PC-9 (cell line): ENCODE measurements at regions not wholly inside any gene's neighbourhood (a gene's known extent, or its start where the extent isn't known, plus 50 kb on each side); places are given as distances from the start of the nearest gene placed in this dataset.
"Not testable (repeated sequence)": the region's sequence is repeated elsewhere in the genome, so short reads cannot be mapped to it uniquely, and the experiment has no call there.

Experiments used
- BruUV-seq: library from RNA; stranded (reverse); fragments of 400-500 nt; replicated peaks from 2 replicates; lab custom pipeline; 2021; lab: Mats Ljungman, UMichigan
- CTCF ChIA-PET: fragments of 300-600 bp; sonication (Branson Sonifier 250); formaldehyde crosslinking; loops from one replicate; lab custom pipeline; 2022; ENCODE audit warnings: antibody characterized with exemption; lab: Charles Lee
- POLR2A ChIA-PET: fragments of 300-600 bp; sonication (Branson Sonifier 250); formaldehyde crosslinking; loops from one replicate; lab custom pipeline; 2022; ENCODE audit warnings: antibody characterized with exemption; ENCODE audit not compliant: unreplicated experiment; lab: Charles Lee
- DNase-seq, 2 experiments: peaks; one replicate each; pipeline versions ENCODE4 v3.0.0 to v3.0.0-alpha.2; 2015 to 2022; ENCODE audit warnings: mixed read lengths in 1 of 2
- H2AFZ ChIP-seq: fragments of 200-600 bp; sonication (generic); 2 replicates; pipeline ENCODE4 v1.8.1; 2017; ENCODE audit warnings: antibody characterized with exemption
- H3F3A ChIP-seq: fragments of 200-600 bp; sonication (generic); 2 replicates; pipeline ENCODE4 v1.8.1; 2017; ENCODE audit warnings: antibody characterized with exemption, mild to moderate bottlenecking, low read depth; ENCODE audit not compliant: insufficient read depth
- H3K27ac ChIP-seq: fragments of 200-600 bp; sonication (generic); 2 replicates; pipeline ENCODE4 v1.6.1; 2016; ENCODE audit warnings: mixed run types
- H3K27me3 ChIP-seq: fragments of 200-600 bp; sonication (generic); 2 replicates; pipeline ENCODE4 v1.6.1; 2016; ENCODE audit warnings: low read depth, mixed run types; ENCODE audit not compliant: insufficient read depth
- H3K36me3 ChIP-seq: fragments of 200-600 bp; sonication (generic); 2 replicates; pipeline ENCODE4 v1.6.1; 2016; ENCODE audit warnings: low read depth, mixed run types
- H3K4me1 ChIP-seq: fragments of 200-600 bp; sonication (generic); replicated peaks from 2 replicates; pipeline ENCODE4 v1.6.1; 2016; ENCODE audit warnings: mixed run types; ENCODE audit not compliant: insufficient read depth
- H3K4me2 ChIP-seq: fragments of 200-600 bp; sonication (generic); 2 replicates; pipeline ENCODE4 v1.6.1; 2017; ENCODE audit warnings: mixed run types
- H3K4me3 ChIP-seq: fragments of 200-600 bp; sonication (generic); 2 replicates; pipeline ENCODE4 v1.6.1; 2016; ENCODE audit warnings: mixed run types
- H3K79me2 ChIP-seq: fragments of 200-600 bp; sonication (generic); 2 replicates; pipeline ENCODE4 v1.6.1; 2017; ENCODE audit warnings: low read depth, mixed run types
- H3K9me2 ChIP-seq: fragments of 200-600 bp; sonication (generic); 2 replicates; pipeline ENCODE4 v1.8.1; 2017; ENCODE audit warnings: mild to moderate bottlenecking; ENCODE audit not compliant: insufficient read depth
- H3K9me3 ChIP-seq: fragments of 200-600 bp; sonication (generic); 2 replicates; pipeline ENCODE4 v1.8.1; 2016; ENCODE audit warnings: low read depth; ENCODE audit not compliant: insufficient read depth
- H4K20me1 ChIP-seq: fragments of 200-600 bp; sonication (generic); 2 replicates; pipeline ENCODE4 v1.8.1; 2017; ENCODE audit not compliant: insufficient read depth
- CTCF ChIP-seq: fragments of 200-600 bp; sonication (generic); conservative IDR thresholded peaks from 2 replicates; pipeline ENCODE4 v1.6.1; 2017; ENCODE audit warnings: mixed run types, antibody characterized with exemption, mild to moderate bottlenecking, moderate library complexity
- EZH2 ChIP-seq: fragments of 200-600 bp; sonication (generic); IDR thresholded peaks from 2 replicates; pipeline ENCODE4 v1.8.0; 2017; ENCODE audit warnings: antibody characterized with exemption, low read depth
- intact Hi-C: fragments of 100-400 bp; cut with micrococcal nuclease; formaldehyde crosslinking; loops from one replicate; pipeline ENCODE4 v1.10.0; 2022; ENCODE audit not compliant: unreplicated experiment

GRCh38 chr4:53885668-53886067, 178.7 kb downstream of the CHIC2 start:
- no peaks in the 10 kb centered on the region for H3K9me3 ChIP-seq
- H3K4me1 ChIP-seq: no peaks in the 10 kb centered on the region
- no peaks in the 10 kb centered on the region for H3K27me3 ChIP-seq
- H4K20me1 ChIP-seq: no peaks in the 10 kb centered on the region
- no TSS peak for BruUV-seq
- ChIA-PET POLR2A (no interaction called here), CTCF (no interaction called here)
- intact Hi-C loops: no loop called here
- DNase-seq: no peak
- H3K36me3 ChIP-seq: no peaks in the 10 kb centered on the region
- no peak overlapping the region for H3K4me3 ChIP-seq
- no peak for TF ChIP-seq EZH2
- no peak for TF ChIP-seq CTCF
- H3K27ac ChIP-seq: no peak overlapping the region
- no peak overlapping the region for H3K4me2 ChIP-seq
- H3K9me2 ChIP-seq: no peaks in the 10 kb centered on the region
- no peaks in the 10 kb centered on the region for H3F3A ChIP-seq
- H2AFZ ChIP-seq: no peak overlapping the region
- no peaks in the 10 kb centered on the region for H3K79me2 ChIP-seq

GRCh38 chr4:53877096-53877495, 187.3 kb downstream of the CHIC2 start:
- H4K20me1 ChIP-seq, CTCF ChIA-PET, H3K27ac ChIP-seq, H3K27me3 ChIP-seq, POLR2A ChIA-PET, H3K36me3 ChIP-seq, DNase-seq, intact Hi-C loops, H3K9me2 ChIP-seq, H3K79me2 ChIP-seq, H3F3A ChIP-seq, H3K4me1 ChIP-seq, H3K9me3 ChIP-seq, BruUV-seq: not testable (repeated sequence)
- peak overlapping the region; percentile 58; the same call in 1 of the 2 replicates for H2AFZ ChIP-seq
- peak overlapping the region; percentile 47 for H3K4me2 ChIP-seq
- H3K4me3 ChIP-seq: 0 out of 2 replicates have a peak overlapping the region, but pooled peaks have one; percentile 24

- Histone ChIP-seq H4K20me1 (no peaks in the 10 kb centered on the region), H3K9me3 (no peaks in the 10 kb centered on the region), H3K4me1 (no peaks in the 10 kb centered on the region), H3K4me3 (no peak overlapping the region), H3F3A (no peaks in the 10 kb centered on the region), H3K27ac (no peak overlapping the region), H3K79me2 (no peaks in the 10 kb centered on the region), H3K27me3 (no peaks in the 10 kb centered on the region), H3K4me2 (no peak overlapping the region), H3K36me3 (no peaks in the 10 kb centered on the region), H3K9me2 (no peaks in the 10 kb centered on the region), H2AFZ (no peak overlapping the region)
- TF ChIP-seq EZH2 (no peak), CTCF (no peak)
- intact Hi-C loops: no loop called here
- POLR2A ChIA-PET: no interaction called here
- no TSS peak for BruUV-seq
- CTCF ChIA-PET: no interaction called here
- no peak for DNase-seq
Observed at GRCh38 chr4:53866055-53866454, 198.3 kb downstream of the CHIC2 start.

- no peak overlapping the region for H3K27ac ChIP-seq
- H3K9me3 ChIP-seq: no peaks in the 10 kb centered on the region
- no peaks in the 10 kb centered on the region for H3K4me1 ChIP-seq
- H3K4me2 ChIP-seq: no peak overlapping the region
- H4K20me1 ChIP-seq: no peaks in the 10 kb centered on the region
- H3K79me2 ChIP-seq: no peaks in the 10 kb centered on the region
- H2AFZ ChIP-seq: no peak overlapping the region
- no peaks in the 10 kb centered on the region for H3K9me2 ChIP-seq
- DNase-seq: no peak
- BruUV-seq: no TSS peak
- no peak overlapping the region for H3K4me3 ChIP-seq
- H3F3A ChIP-seq: no peaks in the 10 kb centered on the region
- TF ChIP-seq CTCF (no peak), EZH2 (no peak)
- H3K36me3 ChIP-seq: no peaks in the 10 kb centered on the region
- ChIA-PET POLR2A (no interaction called here), CTCF (no interaction called here)
- intact Hi-C loops: no loop called here
- no peaks in the 10 kb centered on the region for H3K27me3 ChIP-seq
Observed at GRCh38 chr4:53865054-53865453, 199.4 kb downstream of the CHIC2 start.
